ENCODE measurements at regions not wholly inside any gene's neighbourhood (a gene's known extent, or its start where the extent isn't known, plus 50 kb on each side); places are given as distances from the start of the nearest gene placed in this dataset.

- no peaks in the 10 kb centered on the region for H3K36me3 ChIP-seq
- no peak for TF ChIP-seq CTCF (IDR thresholded peaks at IDR 0.05)
- FAIRE-seq: no peak
- H3K27me3 ChIP-seq: no peaks in the 10 kb centered on the region
- H3K27ac ChIP-seq: no peak overlapping the region
- intact Hi-C loops (cut with DNase I): no loop called here
- 87 to 94% methylated on average over 8 of the region's 8 CpGs for WGBS, 2 donors
- H3K4me1 ChIP-seq: no peaks in the 10 kb centered on the region
- peak in 1 of 6 donors; percentile 38 for DNase-seq
- no peak overlapping the region for H3K4me3 ChIP-seq
- ATAC-seq: peak in 1 of 4 donors; percentile 31
- H3K9me3 ChIP-seq: no peaks in the 10 kb centered on the region
Measured at GRCh38 chr18:56139792-56140254, 498.6 kb downstream of the TXNL1 start.

- no peak overlapping the region for H3K27ac ChIP-seq
- no peak for FAIRE-seq
Measured at GRCh38 chr18:56139372-56139771, 499.0 kb downstream of the TXNL1 start.

GRCh38 chr18:56136105-56136504, 502.3 kb downstream of the TXNL1 start:
- DNase-seq (no peak), ATAC-seq (no peak), FAIRE-seq (no peak)
- 95 to 98% methylated on average over 2 of the region's 2 CpGs for WGBS, 2 donors
- Histone ChIP-seq H3K36me3 (no peaks in the 10 kb centered on the region), H3K9me3 (no peaks in the 10 kb centered on the region), H3K27me3 (no peaks in the 10 kb centered on the region), H3K4me3 (no peak overlapping the region), H3K27ac (no peak overlapping the region), H3K4me1 (no peaks in the 10 kb centered on the region)
- TF ChIP-seq CTCF (IDR thresholded peaks at IDR 0.05): no peak
- intact Hi-C loops (cut with DNase I): no loop called here

More at GRCh38 chr18:56139372-56139771, 499.0 kb downstream of the TXNL1 start:
- Histone ChIP-seq H3K4me3 (no peak overlapping the region), H3K36me3 (no peaks in the 10 kb centered on the region), H3K9me3 (no peaks in the 10 kb centered on the region), H3K4me1 (no peaks in the 10 kb centered on the region), H3K27me3 (no peaks in the 10 kb centered on the region)
- ATAC-seq (peak in 1 of 4 donors; percentile 18), DNase-seq (no peak)
- intact Hi-C loops (cut with DNase I): no loop called here
- no peak for TF ChIP-seq CTCF (IDR thresholded peaks at IDR 0.05)

- Histone ChIP-seq H3K36me3 (no peaks in the 10 kb centered on the region), H3K27ac (no peak overlapping the region), H3K4me3 (no peak overlapping the region), H3K4me1 (no peaks in the 10 kb centered on the region), H3K27me3 (no peaks in the 10 kb centered on the region), H3K9me3 (no peaks in the 10 kb centered on the region)
- TF ChIP-seq CTCF (IDR thresholded peaks at IDR 0.05): no peak
- no peak for DNase-seq
- intact Hi-C loops (cut with DNase I): no loop called here
- WGBS, 2 donors: 94 to 95% methylated on average over 2 of the region's 2 CpGs
- FAIRE-seq: no peak
- ATAC-seq: no peak
Measured at GRCh38 chr18:56130481-56130880, 507.9 kb downstream of the TXNL1 start.

- Histone ChIP-seq H3K36me3 (no peaks in the 10 kb centered on the region), H3K9me3 (no peaks in the 10 kb centered on the region), H3K27ac (no peak overlapping the region), H3K27me3 (no peaks in the 10 kb centered on the region), H3K4me1 (no peaks in the 10 kb centered on the region), H3K4me3 (no peak overlapping the region)
- WGBS, 2 donors: 45 to 68% methylated on average over 2 of the region's 2 CpGs
- intact Hi-C loops (cut with DNase I): no loop called here
- DNase-seq (no peak), FAIRE-seq (no peak), ATAC-seq (no peak)
- TF ChIP-seq CTCF (IDR thresholded peaks at IDR 0.05): no peak
Measured at GRCh38 chr18:56128153-56128791, 510.1 kb downstream of the TXNL1 start.

All from pancreas (tissue), 10 donors.